Neural cell (in vitro differentiated cells): ENCODE measurements at regions not wholly inside any gene's neighbourhood (a gene's known extent, or its start where the extent isn't known, plus 50 kb on each side); places are given as distances from the start of the nearest gene placed in this dataset.

Source experiments
- EP300 ChIP-seq: fragments of 450-650 bp; conservative IDR thresholded peaks from 2 replicates; pipeline ENCODE4 v1.6.1; 2014; ENCODE audit warnings: antibody characterized with exemption, mild to moderate bottlenecking, moderate library complexity; ENCODE audit not compliant: poor library complexity, severe bottlenecking
- SMC3 ChIP-seq: fragments of 450-650 bp; conservative IDR thresholded peaks from 2 replicates; pipeline ENCODE4 v1.6.1; 2014; ENCODE audit warnings: antibody characterized with exemption, mild to moderate bottlenecking, moderate library complexity; ENCODE audit not compliant: poor library complexity
- TF ChIP-seq, protein P1 (sequence below): IDR thresholded peaks from 2 replicates; pipeline ENCODE4 v1.6.1; 2012; ENCODE audit warnings: borderline replicate concordance
- TF ChIP-seq, protein P2 (sequence below): fragments of 450-650 bp; IDR thresholded peaks from 2 replicates; pipeline ENCODE4 v1.5.1; 2014; ENCODE audit warnings: antibody characterized with exemption, mild to moderate bottlenecking, moderate library complexity; ENCODE audit not compliant: poor library complexity, severe bottlenecking

- TF ChIP-seq, protein P1, sequence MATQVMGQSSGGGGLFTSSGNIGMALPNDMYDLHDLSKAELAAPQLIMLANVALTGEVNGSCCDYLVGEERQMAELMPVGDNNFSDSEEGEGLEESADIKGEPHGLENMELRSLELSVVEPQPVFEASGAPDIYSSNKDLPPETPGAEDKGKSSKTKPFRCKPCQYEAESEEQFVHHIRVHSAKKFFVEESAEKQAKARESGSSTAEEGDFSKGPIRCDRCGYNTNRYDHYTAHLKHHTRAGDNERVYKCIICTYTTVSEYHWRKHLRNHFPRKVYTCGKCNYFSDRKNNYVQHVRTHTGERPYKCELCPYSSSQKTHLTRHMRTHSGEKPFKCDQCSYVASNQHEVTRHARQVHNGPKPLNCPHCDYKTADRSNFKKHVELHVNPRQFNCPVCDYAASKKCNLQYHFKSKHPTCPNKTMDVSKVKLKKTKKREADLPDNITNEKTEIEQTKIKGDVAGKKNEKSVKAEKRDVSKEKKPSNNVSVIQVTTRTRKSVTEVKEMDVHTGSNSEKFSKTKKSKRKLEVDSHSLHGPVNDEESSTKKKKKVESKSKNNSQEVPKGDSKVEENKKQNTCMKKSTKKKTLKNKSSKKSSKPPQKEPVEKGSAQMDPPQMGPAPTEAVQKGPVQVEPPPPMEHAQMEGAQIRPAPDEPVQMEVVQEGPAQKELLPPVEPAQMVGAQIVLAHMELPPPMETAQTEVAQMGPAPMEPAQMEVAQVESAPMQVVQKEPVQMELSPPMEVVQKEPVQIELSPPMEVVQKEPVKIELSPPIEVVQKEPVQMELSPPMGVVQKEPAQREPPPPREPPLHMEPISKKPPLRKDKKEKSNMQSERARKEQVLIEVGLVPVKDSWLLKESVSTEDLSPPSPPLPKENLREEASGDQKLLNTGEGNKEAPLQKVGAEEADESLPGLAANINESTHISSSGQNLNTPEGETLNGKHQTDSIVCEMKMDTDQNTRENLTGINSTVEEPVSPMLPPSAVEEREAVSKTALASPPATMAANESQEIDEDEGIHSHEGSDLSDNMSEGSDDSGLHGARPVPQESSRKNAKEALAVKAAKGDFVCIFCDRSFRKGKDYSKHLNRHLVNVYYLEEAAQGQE, result no peak
- TF ChIP-seq, protein P2, sequence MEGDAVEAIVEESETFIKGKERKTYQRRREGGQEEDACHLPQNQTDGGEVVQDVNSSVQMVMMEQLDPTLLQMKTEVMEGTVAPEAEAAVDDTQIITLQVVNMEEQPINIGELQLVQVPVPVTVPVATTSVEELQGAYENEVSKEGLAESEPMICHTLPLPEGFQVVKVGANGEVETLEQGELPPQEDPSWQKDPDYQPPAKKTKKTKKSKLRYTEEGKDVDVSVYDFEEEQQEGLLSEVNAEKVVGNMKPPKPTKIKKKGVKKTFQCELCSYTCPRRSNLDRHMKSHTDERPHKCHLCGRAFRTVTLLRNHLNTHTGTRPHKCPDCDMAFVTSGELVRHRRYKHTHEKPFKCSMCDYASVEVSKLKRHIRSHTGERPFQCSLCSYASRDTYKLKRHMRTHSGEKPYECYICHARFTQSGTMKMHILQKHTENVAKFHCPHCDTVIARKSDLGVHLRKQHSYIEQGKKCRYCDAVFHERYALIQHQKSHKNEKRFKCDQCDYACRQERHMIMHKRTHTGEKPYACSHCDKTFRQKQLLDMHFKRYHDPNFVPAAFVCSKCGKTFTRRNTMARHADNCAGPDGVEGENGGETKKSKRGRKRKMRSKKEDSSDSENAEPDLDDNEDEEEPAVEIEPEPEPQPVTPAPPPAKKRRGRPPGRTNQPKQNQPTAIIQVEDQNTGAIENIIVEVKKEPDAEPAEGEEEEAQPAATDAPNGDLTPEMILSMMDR, result no peak
- TF ChIP-seq SMC3 (no peak), EP300 (no peak)
Observed at GRCh38 chr5:125295405-125295872, 549.0 kb upstream of the ZNF608 start.
